ENCODE measurements at regions not wholly inside any gene's neighbourhood (a gene's known extent, or its start where the extent isn't known, plus 50 kb on each side); places are given as distances from the start of the nearest gene placed in this dataset.

DNA sequence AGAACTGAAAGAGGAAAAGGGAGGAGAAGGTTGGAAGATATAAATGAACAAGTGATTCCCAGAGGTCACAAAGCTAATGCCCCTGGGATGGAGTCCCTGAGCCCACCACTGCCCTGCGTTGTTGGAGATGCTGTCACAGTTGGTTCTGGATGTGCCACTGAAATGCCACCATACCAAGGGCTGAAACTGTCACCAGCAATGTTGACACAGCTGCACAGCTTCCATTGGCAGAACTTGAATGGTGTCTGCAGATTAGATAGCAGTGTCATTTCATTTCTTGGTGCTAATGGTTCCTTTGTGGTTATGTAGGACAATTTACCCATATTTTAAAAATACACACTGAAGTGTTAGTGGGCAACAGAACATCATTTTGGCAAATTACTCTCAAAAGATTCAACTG, 120.7 kb downstream of the TBXT start:
- Histone ChIP-seq H3K14ac (replicated peaks; ENCODE audit: low read depth, low read length) (no peak overlapping the region; the same call in 1 of the 2 replicates), H4K5ac (ENCODE audit: low read depth, low read length) (peak overlapping the region; percentile 52), H3K4me3 (ENCODE audit: insufficient read depth, low read depth, low read length) (no peak overlapping the region), H3K27ac (ENCODE audit: insufficient read depth, low read length) (peak overlapping the region; percentile 85; the same call in 1 of the 2 replicates), H3K4me2 (ENCODE audit: low read depth, low read length) (no peak overlapping the region), H2BK120ac (ENCODE audit: low read depth, low read length) (peak overlapping the region; percentile 84), H2BK5ac (ENCODE audit: low read depth, low read length, poor library complexity, severe bottlenecking) (peak overlapping the region; percentile 85), H3K4ac (ENCODE audit: low read depth, low read length) (peak overlapping the region; percentile 24), H2AK9ac (replicated peaks; ENCODE audit: low read depth, low read length, poor library complexity) (no peak overlapping the region), H2BK20ac (ENCODE audit: low read depth, low read length) (peak overlapping the region; percentile 70), H3K23ac (ENCODE audit: low read depth, low read length) (0 out of 2 replicates have a peak overlapping the region, but pooled peaks have one; percentile 25), H4K91ac (ENCODE audit: insufficient read depth, low read depth, low read length) (peak overlapping the region; percentile 22), H3K79me1 (ENCODE audit: low read depth in 1 of 2, low read length in 2 of 2) (no peaks in the 10 kb centered on the region), H3K18ac (ENCODE audit: low read depth, low read length) (peak overlapping the region; percentile 66), H4K20me1 (ENCODE audit: insufficient read depth, low read length) (no peaks in the 10 kb centered on the region), H4K8ac (ENCODE audit: low read depth in 2 of 2, low read length in 2 of 2) (peak overlapping the region; percentile 38 to 53), H3K27me3 (ENCODE audit: control insufficient read depth, insufficient read depth, low read length) (no peaks in the 10 kb centered on the region), H3K9ac (ENCODE audit: low read depth, low read length) (no peak overlapping the region), H2BK15ac (ENCODE audit: low read depth, low read length) (peak overlapping the region; percentile 83), H3K4me1 (ENCODE audit: control insufficient read depth, insufficient read depth, low read length) (peaks cover 13% of the 10 kb centered on the region), H3K9me1 (ENCODE audit: insufficient read depth, low read length) (peaks cover 5% of the 10 kb centered on the region; the same call in 1 of the 2 replicates), H2AFZ (replicated peaks; ENCODE audit: low read length, poor library complexity) (no peak overlapping the region), H3K56ac (ENCODE audit: extremely low read depth, insufficient read depth, low read length) (no peak overlapping the region), H3K36me3 (ENCODE audit: control insufficient read depth, insufficient read depth, low read length) (no peaks in the 10 kb centered on the region), H3K9me3 (ENCODE audit: control insufficient read depth, insufficient read depth, low read length) (peaks cover 12% of the 10 kb centered on the region), H2AK5ac (ENCODE audit: low read depth, low read length) (peak overlapping the region; percentile 47)
- CTCF ChIA-PET = no interaction called here
- no TSS peak for BruUV-seq (replicated peaks)
- dilution Hi-C loops (cut with HindIII; ENCODE audit: low sequenced_read_pairs, unreplicated experiment) (no loop called here), intact Hi-C loops (cut with micrococcal nuclease) (loop anchor here (1.0 kb wide), 1 partner anchor 40 kb away; no protein-coding TSS in a partner anchor), in situ Hi-C loops (cut with MboI; ENCODE audit: low sequenced_read_pairs) (no loop called here)
- no peak for TF ChIP-seq POLR2A (IDR thresholded peaks at IDR 0.05; ENCODE audit: low read depth, low read length)
- TF ChIP-seq, protein P1, sequence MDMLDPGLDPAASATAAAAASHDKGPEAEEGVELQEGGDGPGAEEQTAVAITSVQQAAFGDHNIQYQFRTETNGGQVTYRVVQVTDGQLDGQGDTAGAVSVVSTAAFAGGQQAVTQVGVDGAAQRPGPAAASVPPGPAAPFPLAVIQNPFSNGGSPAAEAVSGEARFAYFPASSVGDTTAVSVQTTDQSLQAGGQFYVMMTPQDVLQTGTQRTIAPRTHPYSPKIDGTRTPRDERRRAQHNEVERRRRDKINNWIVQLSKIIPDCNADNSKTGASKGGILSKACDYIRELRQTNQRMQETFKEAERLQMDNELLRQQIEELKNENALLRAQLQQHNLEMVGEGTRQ (IDR thresholded peaks at IDR 0.05; ENCODE audit: low read depth, low read length) = no peak
- TF ChIP-seq, protein P2, sequence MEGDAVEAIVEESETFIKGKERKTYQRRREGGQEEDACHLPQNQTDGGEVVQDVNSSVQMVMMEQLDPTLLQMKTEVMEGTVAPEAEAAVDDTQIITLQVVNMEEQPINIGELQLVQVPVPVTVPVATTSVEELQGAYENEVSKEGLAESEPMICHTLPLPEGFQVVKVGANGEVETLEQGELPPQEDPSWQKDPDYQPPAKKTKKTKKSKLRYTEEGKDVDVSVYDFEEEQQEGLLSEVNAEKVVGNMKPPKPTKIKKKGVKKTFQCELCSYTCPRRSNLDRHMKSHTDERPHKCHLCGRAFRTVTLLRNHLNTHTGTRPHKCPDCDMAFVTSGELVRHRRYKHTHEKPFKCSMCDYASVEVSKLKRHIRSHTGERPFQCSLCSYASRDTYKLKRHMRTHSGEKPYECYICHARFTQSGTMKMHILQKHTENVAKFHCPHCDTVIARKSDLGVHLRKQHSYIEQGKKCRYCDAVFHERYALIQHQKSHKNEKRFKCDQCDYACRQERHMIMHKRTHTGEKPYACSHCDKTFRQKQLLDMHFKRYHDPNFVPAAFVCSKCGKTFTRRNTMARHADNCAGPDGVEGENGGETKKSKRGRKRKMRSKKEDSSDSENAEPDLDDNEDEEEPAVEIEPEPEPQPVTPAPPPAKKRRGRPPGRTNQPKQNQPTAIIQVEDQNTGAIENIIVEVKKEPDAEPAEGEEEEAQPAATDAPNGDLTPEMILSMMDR (conservative IDR thresholded peaks at IDR 0.05; ENCODE audit: low read depth, low read length) = no peak
- no peak for TF ChIP-seq NFE2L2 (IDR thresholded peaks at IDR 0.05; ENCODE audit: low read depth, low read length)
- no peak for TF ChIP-seq SMC3 (IDR thresholded peaks at IDR 0.05; ENCODE audit: low read depth, low read length)
- TF ChIP-seq, protein P3, sequence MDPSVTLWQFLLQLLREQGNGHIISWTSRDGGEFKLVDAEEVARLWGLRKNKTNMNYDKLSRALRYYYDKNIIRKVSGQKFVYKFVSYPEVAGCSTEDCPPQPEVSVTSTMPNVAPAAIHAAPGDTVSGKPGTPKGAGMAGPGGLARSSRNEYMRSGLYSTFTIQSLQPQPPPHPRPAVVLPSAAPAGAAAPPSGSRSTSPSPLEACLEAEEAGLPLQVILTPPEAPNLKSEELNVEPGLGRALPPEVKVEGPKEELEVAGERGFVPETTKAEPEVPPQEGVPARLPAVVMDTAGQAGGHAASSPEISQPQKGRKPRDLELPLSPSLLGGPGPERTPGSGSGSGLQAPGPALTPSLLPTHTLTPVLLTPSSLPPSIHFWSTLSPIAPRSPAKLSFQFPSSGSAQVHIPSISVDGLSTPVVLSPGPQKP (IDR thresholded peaks at IDR 0.05; ENCODE audit: borderline replicate concordance, low read depth, low read length) = no peak
- ATAC-seq (ENCODE audit: low read depth) (no peak), DNase-seq (no peak)
- 80% methylated on average over 1 of the region's 1 CpG; no CpG with 5 or more reads in 1 of the 2 experiments for WGBS, 2 experiments (ENCODE audit: extremely low coverage in 2 of 2, insufficient read length in 1 of 2)
- POLR2A ChIA-PET (ENCODE audit: unreplicated experiment) = no interaction called here
